Endothelial cell of umbilical vein (primary cell): ENCODE measurements at regions not wholly inside any gene's neighbourhood (a gene's known extent, or its start where the extent isn't known, plus 50 kb on each side); places are given as distances from the start of the nearest gene placed in this dataset.

ENCODE experiments used
- CTCF ChIP-seq, 2 donors: IDR thresholded peaks; 1 replicate in 1 of 2; 2 replicates in 1 of 2; pipeline ENCODE4 v1.5.1; 2011; ENCODE audit warnings: low read length in 2 of 2, mild to moderate bottlenecking in 2 of 2, moderate library complexity in 2 of 2, control low read depth in 1 of 2, inconsistent platforms in 1 of 2, low read depth in 1 of 2; ENCODE audit not compliant: insufficient read depth in 1 of 2; ENCODE audit errors: extremely low read depth in 1 of 2
- EZH2 ChIP-seq: IDR thresholded peaks from 2 replicates; pipeline ENCODE4 v1.6.1; 2012; ENCODE audit warnings: borderline replicate concordance, low read depth, mild to moderate bottlenecking, moderate library complexity, low read length, inconsistent platforms; ENCODE audit not compliant: severe bottlenecking
- GATA2 ChIP-seq: IDR thresholded peaks from 2 replicates; pipeline ENCODE4 v1.7.0; 2011; ENCODE audit warnings: low read depth, mild to moderate bottlenecking, moderate library complexity, mixed read lengths, low read length; ENCODE audit not compliant: insufficient read length, insufficient read depth
- POLR2A ChIP-seq: IDR thresholded peaks from 2 replicates; pipeline ENCODE4 v1.6.1; 2012; ENCODE audit warnings: low read depth, mild to moderate bottlenecking, control low read depth, low read length

DNA sequence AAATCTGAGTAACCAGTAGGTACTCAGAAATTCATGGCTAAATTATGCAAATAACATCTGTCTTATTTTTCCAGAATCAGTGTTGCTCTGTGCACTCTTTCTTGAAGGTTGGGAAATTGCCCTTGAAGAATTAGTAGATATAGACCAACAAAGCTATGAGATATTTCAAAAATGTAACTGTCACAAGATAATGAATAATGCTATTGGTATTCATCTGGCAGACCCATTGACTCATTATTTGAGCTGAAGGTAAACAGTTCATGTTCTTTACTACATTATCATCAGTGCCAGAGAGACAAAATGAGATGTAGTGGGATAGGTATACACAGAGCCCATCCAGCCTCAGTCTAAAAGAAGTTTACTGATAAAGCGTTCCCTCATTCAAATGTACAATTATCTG is 274.7 kb downstream of the CASP12 start:
- no peak for TF ChIP-seq EZH2
- TF ChIP-seq CTCF (IDR thresholded peaks at IDR 0.05; ENCODE audit: extremely low read depth in 1 of 2, insufficient read depth in 1 of 2, low read depth in 1 of 2, low read length in 2 of 2), result no peak
- TF ChIP-seq POLR2A, result no peak
- no peak for TF ChIP-seq GATA2
